Spleen (tissue), 11 donors: ENCODE measurements at regions not wholly inside any gene's neighbourhood (a gene's known extent, or its start where the extent isn't known, plus 50 kb on each side); places are given as distances from the start of the nearest gene placed in this dataset.

ENCODE experiments used
- DNase-seq: peaks from one replicate; pipeline ENCODE4 v3.0.0-alpha.2; 2020
- H3K27ac ChIP-seq, 8 donors: fragments of 200-600 bp; sonication (generic) in 7 of 8; 1 replicate in 4 of 8; 2 replicates in 4 of 8; pipeline versions ENCODE4 v1.5.0 to v1.8.0; 2016 to 2021; ENCODE audit warnings: inconsistent platforms in 4 of 8, mild to moderate bottlenecking in 4 of 8, moderate library complexity in 1 of 8
- H3K27me3 ChIP-seq, 7 donors: fragments of 200-600 bp; sonication (generic) in 6 of 7; replicated peaks in 1 of 7; 1 replicate in 4 of 7; 2 replicates in 3 of 7; pipeline versions ENCODE4 v1.5.0 to v1.8.0; 2016 to 2021; ENCODE audit warnings: inconsistent platforms in 3 of 7, mild to moderate bottlenecking in 1 of 7
- H3K36me3 ChIP-seq, 6 donors: fragments of 200-600 bp; sonication (generic) in 5 of 6; 1 replicate in 4 of 6; 2 replicates in 2 of 6; pipeline versions ENCODE4 v1.5.0 to v1.8.0; 2016 to 2021; ENCODE audit warnings: inconsistent platforms in 2 of 6
- H3K4me1 ChIP-seq, 6 donors: fragments of 200-600 bp; sonication (generic) in 5 of 6; 1 replicate in 3 of 6; 2 replicates in 3 of 6; pipeline versions ENCODE4 v1.5.0 to v1.8.0; 2016 to 2021; ENCODE audit warnings: inconsistent platforms in 3 of 6
- H3K4me3 ChIP-seq, 8 donors: fragments of 200-600 bp; sonication (generic) in 7 of 8; 1 replicate in 4 of 8; 2 replicates in 4 of 8; pipeline versions ENCODE4 v1.5.0 to v1.8.0; 2016 to 2021; ENCODE audit warnings: inconsistent platforms in 4 of 8, mild to moderate bottlenecking in 4 of 8, moderate library complexity in 2 of 8
- H3K9me3 ChIP-seq, 8 donors: fragments of 200-600 bp; sonication (generic) in 7 of 8; 1 replicate in 4 of 8; 2 replicates in 4 of 8; pipeline versions ENCODE4 v1.5.0 to v1.8.0; 2016 to 2021; ENCODE audit warnings: inconsistent platforms in 4 of 8
- CTCF ChIP-seq, 11 experiments: fragments of 200-600 bp in 7 of 11; fragments of 450-650 bp in 4 of 11; sonication (generic) in 4 of 11; IDR thresholded peaks in 8 of 11; conservative IDR thresholded peaks in 3 of 11; 1 replicate in 7 of 11; 2 replicates in 4 of 11; pipeline versions ENCODE4 v1.4.0 to v1.8.0; 2016 to 2021; ENCODE audit warnings: antibody characterized with exemption in 11 of 11, inconsistent platforms in 4 of 11, mild to moderate bottlenecking in 1 of 11
- POLR2A ChIP-seq, 3 donors: fragments of 450-650 bp; IDR thresholded peaks; one replicate each; pipeline ENCODE4 v1.5.1; 2017; ENCODE audit warnings: antibody characterized with exemption in 3 of 3, mild to moderate bottlenecking in 1 of 3
- POLR2AphosphoS5 ChIP-seq, 3 donors: sonication (generic); formaldehyde crosslinking; IDR thresholded peaks; one replicate each; pipeline ENCODE4 v1.5.1; 2017; ENCODE audit warnings: antibody characterized with exemption in 3 of 3
- WGBS, 5 donors: extraction: QIAGEN DNeasy Blood & Tissue Kit in 3 of 5; methylation state at CpG; one replicate each; pipeline versions ENCODE4 v1.1.5 to v1.1.7; 2013 to 2018; 5-methylcytosine and 5-hydroxymethylcytosine counted together
- intact Hi-C: fragments of 100-400 bp; cut with DNase I; formaldehyde crosslinking; loops from one replicate; pipeline ENCODE4 v1.15.0; 2023; ENCODE audit warnings: low total_unique reads
- donor health status: healthy with polysubstance abuse.
- donor health status: DM: no; HTN: no; CAD: no; lungs with moderate emphysema.
- donor health status: DM: no; HTN: no; CAD: no.
- donor health status: Bipolar disorder and iron deficiency.
- donor health status: healthy.
- donor health status: DM: no; HTN: no; CAD: no.
- donor health status: DM: yes; HTN: yes; CAD: no.

- Histone ChIP-seq H3K4me1 (peaks cover 0 to 8% (median 0%) of the 10 kb centered on the region in 6 donors), H3K36me3 (no peaks in the 10 kb centered on the region), H3K4me3 (no peak overlapping the region), H3K27me3 (peaks cover 0 to 87% (median 22%) of the 10 kb centered on the region in 7 donors), H3K9me3 (no peaks in the 10 kb centered on the region), H3K27ac (no peak overlapping the region)
- intact Hi-C loops, result no loop called here
- no peak for DNase-seq
- 84 to 89% (median 88%) methylated on average over 5 of the region's 5 CpGs for WGBS, 5 donors
- TF ChIP-seq POLR2AphosphoS5 (IDR thresholded peaks at IDR 0.05) (no peak), CTCF (IDR thresholded peaks at IDR 0.05 in 8 of 11, conservative IDR thresholded peaks at IDR 0.05 in 3 of 11) (no peak), POLR2A (IDR thresholded peaks at IDR 0.05) (no peak)
Measured at GRCh38 chr6:165855856-165856255, 192.8 kb upstream of the PDE10A start.

GRCh38 chr6:165854863-165855593, 192.0 kb upstream of the PDE10A start:
- no peaks in the 10 kb centered on the region for H3K36me3 ChIP-seq
- H3K4me1 ChIP-seq, result peaks cover 0 to 13% (median 2%) of the 10 kb centered on the region in 6 donors
- H3K27me3 ChIP-seq, result peaks cover 0 to 88% (median 22%) of the 10 kb centered on the region in 7 donors
- DNase-seq, result no peak
- no peak overlapping the region for H3K27ac ChIP-seq
- intact Hi-C loops, result loop anchor here (5.0 kb wide), 1 partner anchor 413 kb away; no protein-coding TSS in a partner anchor
- 71 to 82% (median 78%) methylated on average over 25 to 31 of the region's 31 CpGs for WGBS, 5 donors
- no peak overlapping the region for H3K4me3 ChIP-seq
- no peak for TF ChIP-seq POLR2AphosphoS5 (IDR thresholded peaks at IDR 0.05)
- TF ChIP-seq POLR2A (IDR thresholded peaks at IDR 0.05), result no peak
- no peak for TF ChIP-seq CTCF (IDR thresholded peaks at IDR 0.05 in 8 of 11, conservative IDR thresholded peaks at IDR 0.05 in 3 of 11)
- no peaks in the 10 kb centered on the region for H3K9me3 ChIP-seq

GRCh38 chr6:165854061-165854862, 191.2 kb upstream of the PDE10A start:
- intact Hi-C loops, result loop anchor here (5.0 kb wide), 1 partner anchor 412 kb away; no protein-coding TSS in a partner anchor
- H3K36me3 ChIP-seq, result no peaks in the 10 kb centered on the region

More at GRCh38 chr6:165854061-165854862, 191.2 kb upstream of the PDE10A start:
- Histone ChIP-seq H3K4me3 (no peak overlapping the region), H3K27ac (no peak overlapping the region), H3K27me3 (peaks cover 0 to 88% (median 21%) of the 10 kb centered on the region in 7 donors), H3K4me1 (peaks cover 0 to 14% (median 3%) of the 10 kb centered on the region in 6 donors), H3K9me3 (no peaks in the 10 kb centered on the region)
- TF ChIP-seq CTCF (IDR thresholded peaks at IDR 0.05 in 8 of 11, conservative IDR thresholded peaks at IDR 0.05 in 3 of 11) (no peak), POLR2A (IDR thresholded peaks at IDR 0.05) (no peak), POLR2AphosphoS5 (IDR thresholded peaks at IDR 0.05) (no peak)
- DNase-seq, result no peak
- WGBS, 5 donors, result 9 to 14% (median 12%) methylated on average over 42 to 67 of the region's 67 CpGs
